ENCODE measurements at regions not wholly inside any gene's neighbourhood (a gene's known extent, or its start where the extent isn't known, plus 50 kb on each side); places are given as distances from the start of the nearest gene placed in this dataset.

DNA sequence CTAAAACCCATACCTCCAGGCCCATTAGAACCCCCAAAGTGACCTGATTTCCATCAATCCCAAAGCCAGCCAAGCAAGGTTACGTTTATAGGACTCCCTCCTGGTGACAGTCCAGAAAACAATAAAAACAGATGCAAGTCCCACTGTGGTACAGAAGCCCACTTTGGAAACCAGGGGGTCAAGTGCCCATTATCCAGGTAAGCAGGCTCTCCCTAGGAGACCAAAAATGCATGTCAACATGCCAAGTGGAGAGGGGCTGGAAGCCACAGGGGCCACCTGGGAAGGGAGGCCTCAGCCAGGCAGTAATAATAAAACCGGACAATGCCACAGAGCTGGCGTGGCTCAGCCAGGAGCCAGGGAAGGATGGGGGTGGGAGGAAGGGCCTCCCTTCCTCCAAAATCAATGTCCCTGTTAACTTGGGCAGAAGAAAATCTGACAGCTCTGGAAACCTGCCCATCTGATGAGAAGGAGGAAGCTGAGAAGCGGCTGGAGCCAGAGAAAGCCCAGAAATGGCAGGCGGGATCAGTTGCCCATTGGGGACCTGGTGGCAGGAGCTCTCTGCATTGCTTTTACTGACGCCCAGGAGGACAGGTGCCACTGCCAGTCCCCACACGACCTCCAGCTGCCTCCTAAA lies 160.4 kb downstream of the ZIC5 start:
- Mint-ChIP-seq H3K9me3 (peaks cover 0 to 4% (median 0%) of the 10 kb centered on the region in 7 donors), H3K27ac (no peak overlapping the region), H3K36me3 (no peaks in the 10 kb centered on the region), H3K4me1 (no peaks in the 10 kb centered on the region), H3K27me3 (ENCODE audit: low read depth in 3 of 3) (peaks cover 1 to 4% (median 2%) of the 10 kb centered on the region in 3 donors), H3K4me3 (no peak overlapping the region)
- no peaks in the 10 kb centered on the region for H3K4me1 ChIP-seq (ENCODE audit: control insufficient read depth in 1 of 2, insufficient read depth in 2 of 2, low read length in 2 of 2)
- H4K20me1 ChIP-seq (ENCODE audit: insufficient read depth, low read length) = no peaks in the 10 kb centered on the region
- no peak overlapping the region for H3K27ac ChIP-seq (ENCODE audit: low read depth in 1 of 2, low read length in 2 of 2)
- no peaks in the 10 kb centered on the region for H3K36me3 ChIP-seq (replicated peaks in 1 of 2; ENCODE audit: control insufficient read depth in 1 of 2, insufficient read depth in 2 of 2, low read length in 2 of 2)
- no peak for TF ChIP-seq CTCF (IDR thresholded peaks at IDR 0.05)
- H3K9ac ChIP-seq (ENCODE audit: insufficient read depth, low read length, poor library complexity, severe bottlenecking) = no peak overlapping the region
- no peaks in the 10 kb centered on the region for H3K27me3 ChIP-seq (ENCODE audit: control insufficient read depth in 2 of 2, insufficient read depth in 2 of 2, low read length in 2 of 2)
- DNase-seq = no peak
- H2AFZ ChIP-seq (ENCODE audit: insufficient read depth, low read depth, low read length, poor library complexity, severe bottlenecking) = no peak overlapping the region
- H3K79me2 ChIP-seq (ENCODE audit: insufficient read depth, low read length) = no peaks in the 10 kb centered on the region
- H3K4me3 ChIP-seq (replicated peaks in 1 of 3; ENCODE audit: low read depth in 2 of 3, low read length in 3 of 3) = no peak overlapping the region
- H3K4me2 ChIP-seq (replicated peaks; ENCODE audit: extremely low read depth, low read length, poor library complexity, severe bottlenecking) = no peak overlapping the region
- H3K9me3 ChIP-seq (replicated peaks in 1 of 2; ENCODE audit: control insufficient read depth in 1 of 2, insufficient read depth in 1 of 2, low read length in 2 of 2) = no peaks in the 10 kb centered on the region
- intact Hi-C loops (cut with micrococcal nuclease) = no loop called here
- WGBS (ENCODE audit: insufficient coverage) = 87% methylated on average over 4 of the region's 7 CpGs

DNA sequence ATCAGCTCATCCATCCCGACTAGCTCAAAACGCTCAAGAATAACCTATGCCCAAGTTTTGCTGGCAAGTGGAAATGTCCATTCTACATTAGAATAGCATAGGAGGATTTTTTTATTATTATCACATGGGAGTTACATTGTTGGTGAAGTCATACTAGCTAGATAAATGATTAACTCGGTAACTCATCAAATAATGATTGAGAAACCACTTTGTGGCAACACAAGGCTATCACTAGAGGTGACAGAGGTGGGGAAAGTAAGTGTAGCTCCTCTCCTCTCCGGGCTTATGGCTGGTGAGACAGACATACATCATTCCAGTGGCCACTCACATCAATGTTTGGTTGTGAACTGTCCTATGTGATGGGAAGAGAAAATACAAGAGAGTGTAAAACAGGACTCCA lies 161.6 kb downstream of the ZIC5 start:
- no peak overlapping the region for H3K4me3 Mint-ChIP-seq
- H3K4me2 ChIP-seq (replicated peaks; ENCODE audit: extremely low read depth, low read length, poor library complexity, severe bottlenecking) = no peak overlapping the region
- intact Hi-C loops (cut with micrococcal nuclease) = no loop called here
- no peaks in the 10 kb centered on the region for H3K27me3 ChIP-seq (ENCODE audit: control insufficient read depth in 2 of 2, insufficient read depth in 2 of 2, low read length in 2 of 2)
- no peaks in the 10 kb centered on the region for H3K36me3 Mint-ChIP-seq
- TF ChIP-seq CTCF (IDR thresholded peaks at IDR 0.05) = no peak
- H3K79me2 ChIP-seq (ENCODE audit: insufficient read depth, low read length) = no peaks in the 10 kb centered on the region
- peak overlapping the region in 1 of 7 donors; percentile 14 for H3K27ac Mint-ChIP-seq
- no peak overlapping the region for H3K27ac ChIP-seq (ENCODE audit: low read depth in 1 of 2, low read length in 2 of 2)
- no peaks in the 10 kb centered on the region for H3K9me3 ChIP-seq (replicated peaks in 1 of 2; ENCODE audit: control insufficient read depth in 1 of 2, insufficient read depth in 1 of 2, low read length in 2 of 2)
- peaks cover 0 to 2% (median 0%) of the 10 kb centered on the region in 7 donors for H3K9me3 Mint-ChIP-seq
- no peaks in the 10 kb centered on the region for H3K36me3 ChIP-seq (replicated peaks in 1 of 2; ENCODE audit: control insufficient read depth in 1 of 2, insufficient read depth in 2 of 2, low read length in 2 of 2)
- DNase-seq = no peak
- no peaks in the 10 kb centered on the region for H4K20me1 ChIP-seq (ENCODE audit: insufficient read depth, low read length)
- H3K4me1 Mint-ChIP-seq = no peaks in the 10 kb centered on the region
- 100% methylated on average over 1 of the region's 4 CpGs for WGBS (ENCODE audit: insufficient coverage)
- no peak overlapping the region for H3K4me3 ChIP-seq (replicated peaks in 1 of 3; ENCODE audit: low read depth in 2 of 3, low read length in 3 of 3)
- H3K4me1 ChIP-seq (ENCODE audit: control insufficient read depth in 1 of 2, insufficient read depth in 2 of 2, low read length in 2 of 2) = no peaks in the 10 kb centered on the region
- H2AFZ ChIP-seq (ENCODE audit: insufficient read depth, low read depth, low read length, poor library complexity, severe bottlenecking) = no peak overlapping the region
- H3K9ac ChIP-seq (ENCODE audit: insufficient read depth, low read length, poor library complexity, severe bottlenecking) = no peak overlapping the region
- peaks cover 1 to 2% (median 2%) of the 10 kb centered on the region in 3 donors for H3K27me3 Mint-ChIP-seq (ENCODE audit: low read depth in 3 of 3)
